H9 (cell line): ENCODE measurements at regions not wholly inside any gene's neighbourhood (a gene's known extent, or its start where the extent isn't known, plus 50 kb on each side); places are given as distances from the start of the nearest gene placed in this dataset.

Source experiments
- DNase-seq: peaks from one replicate; pipeline ENCODE4 v3.0.0-alpha.2; 2017
- H2AFZ ChIP-seq: one replicate; pipeline ENCODE4 v1.6.1; 2013; ENCODE audit warnings: mild to moderate bottlenecking, low read length, control low read depth, moderate library complexity
- H2AK5ac ChIP-seq: 2 replicates; pipeline ENCODE4 v1.6.1; 2013; ENCODE audit warnings: low read length, control low read depth, mixed read lengths; ENCODE audit not compliant: insufficient read length
- H2BK120ac ChIP-seq: one replicate; pipeline ENCODE4 v1.6.1; 2013; ENCODE audit warnings: low read depth, mild to moderate bottlenecking, low read length, control low read depth, inconsistent platforms; ENCODE audit not compliant: poor library complexity, severe bottlenecking
- H2BK12ac ChIP-seq: 2 replicates; pipeline ENCODE4 v1.6.1; 2013; ENCODE audit warnings: low read length, control low read depth, mixed read lengths, low read depth; ENCODE audit not compliant: insufficient read length
- H2BK15ac ChIP-seq: 2 replicates; pipeline ENCODE4 v1.6.1; 2013; ENCODE audit warnings: low read depth, low read length, control low read depth
- H2BK20ac ChIP-seq: one replicate; pipeline ENCODE4 v1.6.1; 2013; ENCODE audit warnings: low read depth, mild to moderate bottlenecking, low read length, control low read depth, inconsistent platforms; ENCODE audit not compliant: poor library complexity, severe bottlenecking
- H2BK5ac ChIP-seq: 2 replicates; pipeline ENCODE4 v1.6.1; 2013; ENCODE audit warnings: low read length, control low read depth, mixed read lengths; ENCODE audit not compliant: insufficient read length
- H3K14ac ChIP-seq: 2 replicates; pipeline ENCODE4 v1.6.1; 2013; ENCODE audit warnings: low read length, control low read depth; ENCODE audit not compliant: insufficient read depth
- H3K18ac ChIP-seq: 2 replicates; pipeline ENCODE4 v1.6.1; 2013; ENCODE audit warnings: low read depth, mild to moderate bottlenecking, mixed read lengths, low read length, control low read depth; ENCODE audit not compliant: insufficient read length
- H3K23ac ChIP-seq: 2 replicates; pipeline ENCODE4 v1.6.1; 2013; ENCODE audit warnings: low read length, control low read depth, mixed read lengths, low read depth; ENCODE audit not compliant: insufficient read length
- H3K23me2 ChIP-seq: 2 replicates; pipeline ENCODE4 v1.6.1; 2013; ENCODE audit warnings: low read depth, mild to moderate bottlenecking, mixed read lengths, low read length, control low read depth; ENCODE audit not compliant: insufficient read length, poor library complexity, severe bottlenecking
- H3K27ac ChIP-seq: 2 replicates; pipeline ENCODE4 v1.5.1; 2013; ENCODE audit warnings: low read length, control low read depth, mixed read lengths, low read depth; ENCODE audit not compliant: insufficient read length
- H3K27me3 ChIP-seq: 2 replicates; pipeline ENCODE4 v1.6.1; 2013; ENCODE audit warnings: low read length, control low read depth, inconsistent platforms; ENCODE audit not compliant: insufficient read depth
- H3K4ac ChIP-seq: 2 replicates; pipeline ENCODE4 v1.6.1; 2013; ENCODE audit warnings: low read depth, mild to moderate bottlenecking, control low read depth, inconsistent platforms, low read length, moderate library complexity
- H3K4me1 ChIP-seq: 2 replicates; pipeline ENCODE4 v1.6.1; 2013; ENCODE audit warnings: low read length, control low read depth, inconsistent platforms; ENCODE audit not compliant: insufficient read depth
- H3K4me2 ChIP-seq: 2 replicates; pipeline ENCODE4 v1.6.1; 2013; ENCODE audit warnings: low read length, control low read depth, mixed read lengths; ENCODE audit not compliant: insufficient read length, insufficient read depth
- H3K56ac ChIP-seq: 2 replicates; pipeline ENCODE4 v1.6.1; 2013; ENCODE audit warnings: low read depth, mild to moderate bottlenecking, mixed read lengths, low read length, control low read depth; ENCODE audit not compliant: insufficient read length
- H3K79me1 ChIP-seq: 2 replicates; pipeline ENCODE4 v1.6.1; 2013; ENCODE audit warnings: low read depth, mild to moderate bottlenecking, moderate library complexity, low read length, control low read depth, inconsistent platforms; ENCODE audit not compliant: insufficient read depth, poor library complexity, severe bottlenecking
- H3K79me2 ChIP-seq: 2 replicates; pipeline ENCODE4 v1.6.1; 2013; ENCODE audit warnings: low read length, control low read depth, inconsistent platforms; ENCODE audit not compliant: insufficient read depth
- H3K9ac ChIP-seq: 2 replicates; pipeline ENCODE4 v1.6.1; 2013; ENCODE audit warnings: low read length, control low read depth, mixed read lengths; ENCODE audit not compliant: insufficient read length; ENCODE audit errors: extremely low read depth
- H3K9me3 ChIP-seq: one replicate; pipeline ENCODE4 v1.6.1; 2013; ENCODE audit warnings: low read depth, low read length, inconsistent platforms; ENCODE audit not compliant: control insufficient read depth
- H3T11ph ChIP-seq: one replicate; pipeline ENCODE4 v1.6.1; 2013; ENCODE audit warnings: mild to moderate bottlenecking, low read length, control low read depth, inconsistent platforms
- H4K20me1 ChIP-seq: one replicate; pipeline ENCODE4 v1.6.1; 2013; ENCODE audit not compliant: control insufficient read depth, insufficient read length, insufficient read depth
- H4K5ac ChIP-seq: 2 replicates; pipeline ENCODE4 v1.6.1; 2013; ENCODE audit warnings: low read depth, mild to moderate bottlenecking, mixed read lengths, low read length, control low read depth; ENCODE audit not compliant: insufficient read length
- H4K8ac ChIP-seq: replicated peaks from 2 replicates; pipeline ENCODE4 v1.6.1; 2013; ENCODE audit warnings: low read length, control low read depth, mixed read lengths, low read depth; ENCODE audit not compliant: insufficient read length
- H4K91ac ChIP-seq: 2 replicates; pipeline ENCODE4 v1.6.1; 2013; ENCODE audit warnings: low read depth, mild to moderate bottlenecking, moderate library complexity, mixed read lengths, low read length, control low read depth; ENCODE audit not compliant: insufficient read length
- H3K27ac Mint-ChIP-seq, 3 experiments: 2 replicates in 2 of 3; 3 replicates in 1 of 3; pipeline ENCODE4 v1.8.0; 2020 to 2021; ENCODE audit warnings: mixed read lengths in 3 of 3, mild to moderate bottlenecking in 1 of 3, moderate library complexity in 1 of 3
- H3K27me3 Mint-ChIP-seq: 2 replicates; pipeline ENCODE4 v1.8.0; 2021; ENCODE audit warnings: low read depth, mild to moderate bottlenecking, moderate library complexity, mixed read lengths
- H3K36me3 Mint-ChIP-seq, 3 experiments: 2 replicates in 2 of 3; 3 replicates in 1 of 3; pipeline ENCODE4 v1.8.0; 2020 to 2021; ENCODE audit warnings: low read depth in 3 of 3, mixed read lengths in 3 of 3; ENCODE audit not compliant: insufficient read depth in 1 of 3
- H3K4me1 Mint-ChIP-seq, 2 experiments: 2 replicates each; pipeline ENCODE4 v1.8.0; 2020; ENCODE audit warnings: mixed read lengths in 2 of 2
- H3K4me3 Mint-ChIP-seq, 2 experiments: 2 replicates in 1 of 2; 3 replicates in 1 of 2; pipeline ENCODE4 v1.8.0; 2020 to 2021; ENCODE audit warnings: mild to moderate bottlenecking in 2 of 2, mixed read lengths in 2 of 2, moderate library complexity in 1 of 2
- H3K9me3 Mint-ChIP-seq, 2 experiments: 2 replicates in 1 of 2; 3 replicates in 1 of 2; pipeline ENCODE4 v1.8.0; 2020; ENCODE audit warnings: mild to moderate bottlenecking in 2 of 2, mixed read lengths in 2 of 2, moderate library complexity in 1 of 2
- CTCF ChIP-seq: fragments of 200-600 bp; sonication (generic); conservative IDR thresholded peaks from 3 replicates; pipeline ENCODE4 v1.8.0; 2021; ENCODE audit warnings: antibody characterized with exemption, mild to moderate bottlenecking
- WGBS: extraction: QIAGEN DNeasy Blood & Tissue Kit; methylation state at CpG from one replicate; pipeline ENCODE4 v1.1.7; 2013; ENCODE audit warnings: missing lambda C conversion rate, low lambda C conversion rate, mixed read lengths; ENCODE audit not compliant: insufficient read length; ENCODE audit errors: extremely low coverage; 5-methylcytosine and 5-hydroxymethylcytosine counted together

- Histone ChIP-seq H4K5ac (no peak overlapping the region), H2BK12ac (no peak overlapping the region), H3K14ac (no peak overlapping the region), H3K4me2 (no peak overlapping the region), H2BK15ac (no peak overlapping the region), H2AFZ (no peak overlapping the region), H3K79me2 (no peaks in the 10 kb centered on the region), H3K23ac (no peak overlapping the region), H4K8ac (no peak overlapping the region), H3K79me1 (no peaks in the 10 kb centered on the region), H3K23me2 (no peaks in the 10 kb centered on the region), H3K9me3 (no peaks in the 10 kb centered on the region), H3K56ac (no peak overlapping the region), H3K9ac (no peak overlapping the region), H2BK5ac (no peak overlapping the region), H3K27ac (no peak overlapping the region), H3K18ac (no peak overlapping the region), H2AK5ac (no peak overlapping the region), H3K4me1 (no peaks in the 10 kb centered on the region), H3K27me3 (no peaks in the 10 kb centered on the region), H2BK120ac (no peak overlapping the region), H3T11ph (no peak overlapping the region), H4K20me1 (no peaks in the 10 kb centered on the region), H2BK20ac (no peak overlapping the region), H3K4ac (no peak overlapping the region), H4K91ac (no peak overlapping the region)
- Mint-ChIP-seq H3K9me3 (peaks cover 4 to 9% of the 10 kb centered on the region in 2 experiments; a peak in 4 of 5 replicates), H3K36me3 (peaks cover 0 to 2% (median 0%) of the 10 kb centered on the region in 3 experiments; a peak in 1 of 7 replicates), H3K4me1 (peaks cover 3 to 4% of the 10 kb centered on the region in 2 experiments; a peak in 2 of 4 replicates), H3K27me3 (no peaks in the 10 kb centered on the region), H3K27ac (no peak overlapping the region), H3K4me3 (no peak overlapping the region)
- no peak for DNase-seq
- no CpG with 5 or more reads among the region's 4 CpGs for WGBS
- no peak for TF ChIP-seq CTCF
These were observed 1446.4 kb upstream of the WWC1 start for GRCh38 chr5:166845044-166845443.
